ENCODE measurements at regions not wholly inside any gene's neighbourhood (a gene's known extent, or its start where the extent isn't known, plus 50 kb on each side); places are given as distances from the start of the nearest gene placed in this dataset.
"Not testable (repeated sequence)": the region's sequence is repeated elsewhere in the genome, so short reads cannot be mapped to it uniquely, and the experiment has no call there.

GRCh38 chr12:19912991-19913390 lies 455.3 kb upstream of the PDE3A start:
- ChIA-PET CTCF (interaction anchor here (0.7 to 1.7 kb wide), 6 partner anchors 19 to 689 kb away, joined by 3 to 9 read pairs (median 4); no protein-coding TSS in a partner anchor), POLR2A (no interaction called here)
- TF ChIP-seq, protein P1, sequence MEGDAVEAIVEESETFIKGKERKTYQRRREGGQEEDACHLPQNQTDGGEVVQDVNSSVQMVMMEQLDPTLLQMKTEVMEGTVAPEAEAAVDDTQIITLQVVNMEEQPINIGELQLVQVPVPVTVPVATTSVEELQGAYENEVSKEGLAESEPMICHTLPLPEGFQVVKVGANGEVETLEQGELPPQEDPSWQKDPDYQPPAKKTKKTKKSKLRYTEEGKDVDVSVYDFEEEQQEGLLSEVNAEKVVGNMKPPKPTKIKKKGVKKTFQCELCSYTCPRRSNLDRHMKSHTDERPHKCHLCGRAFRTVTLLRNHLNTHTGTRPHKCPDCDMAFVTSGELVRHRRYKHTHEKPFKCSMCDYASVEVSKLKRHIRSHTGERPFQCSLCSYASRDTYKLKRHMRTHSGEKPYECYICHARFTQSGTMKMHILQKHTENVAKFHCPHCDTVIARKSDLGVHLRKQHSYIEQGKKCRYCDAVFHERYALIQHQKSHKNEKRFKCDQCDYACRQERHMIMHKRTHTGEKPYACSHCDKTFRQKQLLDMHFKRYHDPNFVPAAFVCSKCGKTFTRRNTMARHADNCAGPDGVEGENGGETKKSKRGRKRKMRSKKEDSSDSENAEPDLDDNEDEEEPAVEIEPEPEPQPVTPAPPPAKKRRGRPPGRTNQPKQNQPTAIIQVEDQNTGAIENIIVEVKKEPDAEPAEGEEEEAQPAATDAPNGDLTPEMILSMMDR (IDR thresholded peaks at IDR 0.05; ENCODE audit: low read depth, low read length), result no peak
- Histone ChIP-seq H3K4me3 (ENCODE audit: low read depth, low read length) (no peak overlapping the region), H3K27ac (ENCODE audit: low read depth, low read length) (no peak overlapping the region), H3K9me3 (ENCODE audit: control insufficient read depth, insufficient read depth, low read length) (no peaks in the 10 kb centered on the region), H3K27me3 (ENCODE audit: control insufficient read depth, insufficient read depth, low read length) (no peaks in the 10 kb centered on the region)
- no peak for DNase-seq (ENCODE audit: low read depth, low spot score)

- H3K27me3 ChIP-seq (ENCODE audit: control insufficient read depth, insufficient read depth, low read length), result no peaks in the 10 kb centered on the region
- H3K4me3 ChIP-seq (ENCODE audit: low read depth, low read length), result no peak overlapping the region
- no peak for DNase-seq (ENCODE audit: low read depth, low spot score)
- TF ChIP-seq, protein P1 (IDR thresholded peaks at IDR 0.05; ENCODE audit: low read depth, low read length), result peak; percentile 55
- CTCF ChIA-PET, result interaction anchor here (0.6 to 1.5 kb wide), 25 partner anchors 10 to 686 kb away, joined by 3 to 10 read pairs (median 3); partner anchors contain the start of gene PDE3A
- POLR2A ChIA-PET, result no interaction called here
- H3K27ac ChIP-seq (ENCODE audit: low read depth, low read length), result no peak overlapping the region
- no peaks in the 10 kb centered on the region for H3K9me3 ChIP-seq (ENCODE audit: control insufficient read depth, insufficient read depth, low read length)
Observed at GRCh38 chr12:19915392-19916195, 452.7 kb upstream of the PDE3A start.

DNA sequence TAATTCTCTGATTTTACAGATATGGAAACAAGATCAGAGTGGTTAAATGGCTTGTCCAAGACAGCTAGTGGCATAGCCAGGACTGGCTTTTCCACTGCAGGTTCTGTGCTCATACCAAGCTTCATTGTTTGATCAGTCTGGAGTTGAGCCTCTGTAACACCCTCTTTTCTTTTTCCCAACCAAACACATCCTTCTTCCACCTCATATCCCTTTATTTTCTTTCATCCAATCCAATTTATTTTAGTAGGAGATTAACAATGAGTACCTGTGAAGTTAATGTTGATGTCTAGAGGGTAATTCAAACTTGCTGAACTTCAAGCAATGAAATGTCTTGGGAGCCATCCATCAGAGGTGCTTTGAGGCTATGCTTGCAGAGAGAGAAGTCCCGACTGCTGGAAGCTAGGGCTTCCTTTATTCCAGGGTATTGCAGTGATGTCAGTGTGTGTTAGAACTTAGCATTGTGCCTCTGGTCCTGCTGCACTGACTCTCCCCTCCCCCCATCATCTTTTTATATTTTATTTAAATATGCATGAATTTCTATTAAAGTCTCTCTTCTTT lies 452.1 kb upstream of the PDE3A start:
- TF ChIP-seq, protein P1 (IDR thresholded peaks at IDR 0.05; ENCODE audit: low read depth, low read length), result no peak
- no peak overlapping the region for H3K4me3 ChIP-seq (ENCODE audit: low read depth, low read length)
- H3K9me3 ChIP-seq (ENCODE audit: control insufficient read depth, insufficient read depth, low read length), result no peaks in the 10 kb centered on the region
- no peak for DNase-seq (ENCODE audit: low read depth, low spot score)
- no peaks in the 10 kb centered on the region for H3K27me3 ChIP-seq (ENCODE audit: control insufficient read depth, insufficient read depth, low read length)
- ChIA-PET CTCF (interaction anchor here (0.6 to 1.5 kb wide), 24 partner anchors 9 to 686 kb away, joined by 3 to 10 read pairs (median 4); partner anchors contain the start of gene PDE3A), POLR2A (no interaction called here)
- H3K27ac ChIP-seq (ENCODE audit: low read depth, low read length), result no peak overlapping the region

DNA sequence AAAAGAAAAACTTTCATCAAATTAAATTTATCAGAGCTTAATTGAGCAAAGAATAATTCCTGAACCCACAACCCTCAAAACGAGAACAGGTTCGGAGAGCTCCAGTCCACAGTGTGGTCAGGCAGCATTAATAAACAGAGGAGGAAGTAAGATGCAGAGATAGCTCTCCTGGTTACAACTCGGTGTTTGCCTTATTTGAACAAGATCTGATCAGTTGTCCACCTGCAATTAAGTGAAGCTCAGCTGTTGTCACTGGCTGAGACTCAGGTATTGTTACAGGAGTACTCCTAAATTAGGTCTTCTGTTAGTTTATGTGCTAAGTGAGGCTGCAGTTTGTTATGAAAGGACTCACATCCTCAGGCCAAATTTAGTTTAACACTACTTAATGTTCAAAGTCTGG lies 451.4 kb upstream of the PDE3A start:
- Histone ChIP-seq H3K9me3 (ENCODE audit: control insufficient read depth, insufficient read depth, low read length) (no peaks in the 10 kb centered on the region), H3K4me3 (ENCODE audit: low read depth, low read length) (no peak overlapping the region), H3K27ac (ENCODE audit: low read depth, low read length) (no peak overlapping the region), H3K27me3 (ENCODE audit: control insufficient read depth, insufficient read depth, low read length) (no peaks in the 10 kb centered on the region)
- ChIA-PET POLR2A (no interaction called here), CTCF (interaction anchor here (0.6 to 1.4 kb wide), 8 partner anchors 23 to 632 kb away, joined by 3 to 5 read pairs (median 3); no protein-coding TSS in a partner anchor)
- TF ChIP-seq, protein P1 (IDR thresholded peaks at IDR 0.05; ENCODE audit: low read depth, low read length), result no peak
- DNase-seq (ENCODE audit: low read depth, low spot score), result no peak

DNA sequence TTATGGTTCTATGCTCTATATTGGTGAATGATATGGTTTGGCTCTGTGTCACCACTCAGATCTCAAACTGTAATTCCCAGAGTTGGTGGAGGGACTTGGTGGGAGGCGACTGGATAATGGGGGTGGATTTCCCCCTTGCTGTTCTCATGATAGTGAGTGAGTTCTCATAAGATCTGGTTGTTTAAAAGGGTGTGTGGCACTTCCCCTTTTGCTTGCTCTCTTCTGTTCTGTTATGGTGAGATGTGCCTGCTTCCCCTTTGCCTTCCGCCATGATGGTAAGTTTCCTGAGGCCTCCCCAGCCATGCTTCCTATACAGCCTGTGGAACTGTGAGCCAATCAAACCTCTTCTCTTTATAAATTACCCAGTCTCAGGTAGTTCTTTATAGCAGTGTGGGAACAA lies 446.6 kb upstream of the PDE3A start:
- H3K27me3 ChIP-seq (ENCODE audit: control insufficient read depth, insufficient read depth, low read length); POLR2A ChIA-PET; CTCF ChIA-PET; H3K27ac ChIP-seq (ENCODE audit: low read depth, low read length); H3K9me3 ChIP-seq (ENCODE audit: control insufficient read depth, insufficient read depth, low read length); DNase-seq (ENCODE audit: low read depth, low spot score); H3K4me3 ChIP-seq (ENCODE audit: low read depth, low read length): not testable (repeated sequence)
